ENCODE measurements at regions not wholly inside any gene's neighbourhood (a gene's known extent, or its start where the extent isn't known, plus 50 kb on each side); places are given as distances from the start of the nearest gene placed in this dataset.

GRCh38 chr1:229196404-229197264, 74.3 kb upstream of the RAB4A start:
- no peak overlapping the region for H3K23ac ChIP-seq (ENCODE audit: low read length in 2 of 2)
- H3K4me3 ChIP-seq (ENCODE audit: insufficient read depth in 1 of 2, low read depth in 1 of 2, low read length in 2 of 2), result no peak overlapping the region
- H3K36me3 ChIP-seq (ENCODE audit: control insufficient read depth in 1 of 2, insufficient read depth in 2 of 2, low read depth in 1 of 2, low read length in 2 of 2), result no peaks in the 10 kb centered on the region
- DNase-seq, result no peak
- no peaks in the 10 kb centered on the region for H3K9me3 ChIP-seq (ENCODE audit: control insufficient read depth, low read length)
- H4K91ac ChIP-seq (ENCODE audit: low read length), result no peak overlapping the region
- no peak overlapping the region for H2AFZ ChIP-seq (ENCODE audit: low read depth, low read length)
- no peak overlapping the region for H3K9ac ChIP-seq (ENCODE audit: low read length)
- no peaks in the 10 kb centered on the region for H3K79me1 ChIP-seq (replicated peaks; ENCODE audit: low read length, poor library complexity, severe bottlenecking)
- H3K27me3 ChIP-seq (ENCODE audit: control insufficient read depth in 1 of 2, insufficient read depth in 1 of 2, low read length in 2 of 2), result no peaks in the 10 kb centered on the region
- no peak overlapping the region for H3K18ac ChIP-seq (ENCODE audit: low read depth in 1 of 2, low read length in 2 of 2)
- no peak overlapping the region for H3K27ac ChIP-seq (ENCODE audit: low read length, poor library complexity, severe bottlenecking)
- no peak overlapping the region for H4K8ac ChIP-seq (ENCODE audit: low read length)
- no peak overlapping the region for H2BK15ac ChIP-seq (ENCODE audit: low read depth, poor library complexity, severe bottlenecking)
- no peak overlapping the region for H2AK5ac ChIP-seq (ENCODE audit: low read length, severe bottlenecking)
- no peak overlapping the region for H2BK12ac ChIP-seq (ENCODE audit: low read length in 2 of 2)
- WGBS, result 88% methylated on average over 5 of the region's 6 CpGs
- H3K4ac ChIP-seq (ENCODE audit: low read depth in 1 of 2, low read length in 2 of 2), result no peak overlapping the region
- no peak overlapping the region for H2BK120ac ChIP-seq (ENCODE audit: low read depth, low read length)
- peaks cover 5% of the 10 kb centered on the region for H3K4me1 ChIP-seq (ENCODE audit: control insufficient read depth, insufficient read depth, low read depth, low read length)
- no peak overlapping the region for H3K4me2 ChIP-seq (ENCODE audit: low read length, poor library complexity, severe bottlenecking)
- no peak overlapping the region for H2BK5ac ChIP-seq (ENCODE audit: low read depth, low read length, poor library complexity, severe bottlenecking)
- no peak overlapping the region for H3K14ac ChIP-seq (ENCODE audit: low read length in 2 of 2)

GRCh38 chr1:229197265-229197585, 73.7 kb upstream of the RAB4A start:
- H3K4me1 ChIP-seq (ENCODE audit: control insufficient read depth, insufficient read depth, low read depth, low read length), result peaks cover 5% of the 10 kb centered on the region
- no peak for DNase-seq
- 80% methylated on average over 5 of the region's 5 CpGs for WGBS

GRCh38 chr1:229199261-229200243, 71.4 kb upstream of the RAB4A start:
- peak overlapping the region; percentile 52 for H4K91ac ChIP-seq (ENCODE audit: low read length)
- peak; percentile 72 for DNase-seq
- H4K8ac ChIP-seq (ENCODE audit: low read length), result peak overlapping the region; percentile 69
- H3K4me3 ChIP-seq (ENCODE audit: insufficient read depth in 1 of 2, low read depth in 1 of 2, low read length in 2 of 2), result peak overlapping the region in 1 of 2 experiments; percentile 19
- peaks cover 0 to 13% of the 10 kb centered on the region in 2 experiments for H3K27me3 ChIP-seq (ENCODE audit: control insufficient read depth in 1 of 2, insufficient read depth in 1 of 2, low read length in 2 of 2)
- no peaks in the 10 kb centered on the region for H3K79me1 ChIP-seq (replicated peaks; ENCODE audit: low read length, poor library complexity, severe bottlenecking)
- H2AK5ac ChIP-seq (ENCODE audit: low read length, severe bottlenecking), result no peak overlapping the region
- 34% methylated on average over 16 of the region's 16 CpGs for WGBS
- no peak overlapping the region for H3K27ac ChIP-seq (ENCODE audit: low read length, poor library complexity, severe bottlenecking)
- H3K36me3 ChIP-seq (ENCODE audit: control insufficient read depth in 1 of 2, insufficient read depth in 2 of 2, low read depth in 1 of 2, low read length in 2 of 2), result no peaks in the 10 kb centered on the region
- no peak overlapping the region for H3K14ac ChIP-seq (ENCODE audit: low read length in 2 of 2)
- no peak overlapping the region for H2BK15ac ChIP-seq (ENCODE audit: low read depth, poor library complexity, severe bottlenecking)
- H3K4ac ChIP-seq (ENCODE audit: low read depth in 1 of 2, low read length in 2 of 2), result no peak overlapping the region
- H3K9me3 ChIP-seq (ENCODE audit: control insufficient read depth, low read length), result no peaks in the 10 kb centered on the region
- H3K9ac ChIP-seq (ENCODE audit: low read length), result no peak overlapping the region
- H2BK120ac ChIP-seq (ENCODE audit: low read depth, low read length), result peak overlapping the region; percentile 15
- H2BK12ac ChIP-seq (ENCODE audit: low read length in 2 of 2), result peak overlapping the region in 1 of 2 experiments; percentile 23
- H3K18ac ChIP-seq (ENCODE audit: low read depth in 1 of 2, low read length in 2 of 2), result peak overlapping the region; percentile 13 to 52
- no peak overlapping the region for H2BK5ac ChIP-seq (ENCODE audit: low read depth, low read length, poor library complexity, severe bottlenecking)
- H3K4me1 ChIP-seq (ENCODE audit: control insufficient read depth, insufficient read depth, low read depth, low read length), result peaks cover 5% of the 10 kb centered on the region
- no peak overlapping the region for H3K23ac ChIP-seq (ENCODE audit: low read length in 2 of 2)
- H2AFZ ChIP-seq (ENCODE audit: low read depth, low read length), result no peak overlapping the region
- H3K4me2 ChIP-seq (ENCODE audit: low read length, poor library complexity, severe bottlenecking), result no peak overlapping the region

More at GRCh38 chr1:229197265-229197585, 73.7 kb upstream of the RAB4A start:
- Histone ChIP-seq H3K23ac (ENCODE audit: low read length in 2 of 2) (no peak overlapping the region), H3K79me1 (replicated peaks; ENCODE audit: low read length, poor library complexity, severe bottlenecking) (no peaks in the 10 kb centered on the region), H3K27ac (ENCODE audit: low read length, poor library complexity, severe bottlenecking) (no peak overlapping the region), H3K4ac (ENCODE audit: low read depth in 1 of 2, low read length in 2 of 2) (no peak overlapping the region), H3K4me3 (ENCODE audit: insufficient read depth in 1 of 2, low read depth in 1 of 2, low read length in 2 of 2) (no peak overlapping the region), H2AFZ (ENCODE audit: low read depth, low read length) (no peak overlapping the region), H2BK15ac (ENCODE audit: low read depth, poor library complexity, severe bottlenecking) (no peak overlapping the region), H4K91ac (ENCODE audit: low read length) (no peak overlapping the region), H3K27me3 (ENCODE audit: control insufficient read depth in 1 of 2, insufficient read depth in 1 of 2, low read length in 2 of 2) (no peaks in the 10 kb centered on the region), H3K9me3 (ENCODE audit: control insufficient read depth, low read length) (no peaks in the 10 kb centered on the region), H3K9ac (ENCODE audit: low read length) (no peak overlapping the region), H3K18ac (ENCODE audit: low read depth in 1 of 2, low read length in 2 of 2) (no peak overlapping the region), H2BK120ac (ENCODE audit: low read depth, low read length) (no peak overlapping the region), H3K36me3 (ENCODE audit: control insufficient read depth in 1 of 2, insufficient read depth in 2 of 2, low read depth in 1 of 2, low read length in 2 of 2) (no peaks in the 10 kb centered on the region), H2BK12ac (ENCODE audit: low read length in 2 of 2) (no peak overlapping the region), H2BK5ac (ENCODE audit: low read depth, low read length, poor library complexity, severe bottlenecking) (no peak overlapping the region), H3K4me2 (ENCODE audit: low read length, poor library complexity, severe bottlenecking) (no peak overlapping the region), H3K14ac (ENCODE audit: low read length in 2 of 2) (no peak overlapping the region), H4K8ac (ENCODE audit: low read length) (no peak overlapping the region), H2AK5ac (ENCODE audit: low read length, severe bottlenecking) (no peak overlapping the region)
